ENCODE measurements at regions not wholly inside any gene's neighbourhood (a gene's known extent, or its start where the extent isn't known, plus 50 kb on each side); places are given as distances from the start of the nearest gene placed in this dataset.

DNA sequence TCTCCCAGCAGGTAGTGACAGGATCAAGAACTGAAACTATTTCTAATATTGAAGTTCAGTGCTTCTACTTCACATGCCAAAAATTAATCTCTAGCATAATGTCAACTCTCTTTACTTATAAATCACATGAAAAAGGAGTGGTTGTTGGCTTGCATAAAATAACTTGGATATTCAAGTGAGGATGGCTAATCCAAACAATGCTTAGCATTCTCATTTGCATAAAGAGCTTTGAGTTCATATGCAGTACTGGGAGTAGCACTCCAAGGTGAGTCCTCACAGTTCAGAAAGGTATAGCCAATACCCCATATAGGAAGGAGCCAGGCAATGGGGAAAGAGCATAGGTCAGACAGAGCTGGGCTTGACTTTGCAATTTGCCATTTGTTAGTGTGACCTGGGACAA lies 149.3 kb downstream of the PCTP start:
- H3K27ac Mint-ChIP-seq (ENCODE audit: unreplicated experiment), result no peak overlapping the region
- no peak overlapping the region for H3K4me3 Mint-ChIP-seq (ENCODE audit: unreplicated experiment)
- peaks cover 2% of the 10 kb centered on the region for H3K27me3 Mint-ChIP-seq (ENCODE audit: unreplicated experiment)
- no peaks in the 10 kb centered on the region for H3K9me3 Mint-ChIP-seq (ENCODE audit: unreplicated experiment)
- TF ChIP-seq, protein P1, sequence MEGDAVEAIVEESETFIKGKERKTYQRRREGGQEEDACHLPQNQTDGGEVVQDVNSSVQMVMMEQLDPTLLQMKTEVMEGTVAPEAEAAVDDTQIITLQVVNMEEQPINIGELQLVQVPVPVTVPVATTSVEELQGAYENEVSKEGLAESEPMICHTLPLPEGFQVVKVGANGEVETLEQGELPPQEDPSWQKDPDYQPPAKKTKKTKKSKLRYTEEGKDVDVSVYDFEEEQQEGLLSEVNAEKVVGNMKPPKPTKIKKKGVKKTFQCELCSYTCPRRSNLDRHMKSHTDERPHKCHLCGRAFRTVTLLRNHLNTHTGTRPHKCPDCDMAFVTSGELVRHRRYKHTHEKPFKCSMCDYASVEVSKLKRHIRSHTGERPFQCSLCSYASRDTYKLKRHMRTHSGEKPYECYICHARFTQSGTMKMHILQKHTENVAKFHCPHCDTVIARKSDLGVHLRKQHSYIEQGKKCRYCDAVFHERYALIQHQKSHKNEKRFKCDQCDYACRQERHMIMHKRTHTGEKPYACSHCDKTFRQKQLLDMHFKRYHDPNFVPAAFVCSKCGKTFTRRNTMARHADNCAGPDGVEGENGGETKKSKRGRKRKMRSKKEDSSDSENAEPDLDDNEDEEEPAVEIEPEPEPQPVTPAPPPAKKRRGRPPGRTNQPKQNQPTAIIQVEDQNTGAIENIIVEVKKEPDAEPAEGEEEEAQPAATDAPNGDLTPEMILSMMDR (IDR thresholded peaks at IDR 0.05; ENCODE audit: partially characterized antibody, unreplicated experiment), result no peak
- H3K4me1 Mint-ChIP-seq (ENCODE audit: low read depth, unreplicated experiment), result no peaks in the 10 kb centered on the region
- DNase-seq, result no peak
- H3K36me3 Mint-ChIP-seq (ENCODE audit: unreplicated experiment), result no peaks in the 10 kb centered on the region

DNA sequence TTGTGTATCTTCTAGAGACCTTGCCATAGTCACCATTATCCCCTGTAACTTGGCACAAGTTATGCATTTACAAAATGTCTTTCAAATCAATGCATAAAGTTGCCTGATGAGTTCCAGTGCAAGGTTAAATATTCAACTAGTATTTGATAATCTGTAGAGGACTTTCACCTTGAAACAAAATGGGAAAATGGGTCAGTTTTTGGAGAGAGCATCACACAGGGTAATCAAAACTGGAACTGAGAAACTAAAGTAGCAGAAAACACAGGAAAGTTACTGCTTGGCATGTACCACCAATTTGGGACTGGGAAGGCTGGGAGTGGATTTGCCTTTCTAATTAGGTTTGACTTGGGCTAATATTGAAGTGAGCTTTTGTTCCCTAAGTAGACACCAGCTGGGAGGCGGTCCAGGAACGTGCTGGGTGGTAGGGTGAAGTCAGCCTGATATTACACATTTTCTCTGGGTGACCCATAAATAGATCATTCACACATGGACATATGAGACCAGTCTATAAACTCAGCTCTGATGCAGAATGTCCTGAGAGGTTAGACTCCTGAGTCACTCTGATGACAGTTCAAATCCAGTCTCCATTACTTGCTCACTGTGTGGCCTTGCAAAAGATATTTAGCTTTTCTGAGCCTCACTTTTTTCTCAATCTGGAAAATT lies 152.3 kb downstream of the PCTP start:
- H3K27ac Mint-ChIP-seq (ENCODE audit: unreplicated experiment), result no peak overlapping the region
- TF ChIP-seq, protein P1 (IDR thresholded peaks at IDR 0.05; ENCODE audit: partially characterized antibody, unreplicated experiment), result no peak
- H3K4me3 Mint-ChIP-seq (ENCODE audit: unreplicated experiment), result no peak overlapping the region
- peaks cover 2% of the 10 kb centered on the region for H3K27me3 Mint-ChIP-seq (ENCODE audit: unreplicated experiment)
- DNase-seq, result no peak
- H3K4me1 Mint-ChIP-seq (ENCODE audit: low read depth, unreplicated experiment), result no peaks in the 10 kb centered on the region
- no peaks in the 10 kb centered on the region for H3K9me3 Mint-ChIP-seq (ENCODE audit: unreplicated experiment)
- H3K36me3 Mint-ChIP-seq (ENCODE audit: unreplicated experiment), result no peaks in the 10 kb centered on the region

DNA sequence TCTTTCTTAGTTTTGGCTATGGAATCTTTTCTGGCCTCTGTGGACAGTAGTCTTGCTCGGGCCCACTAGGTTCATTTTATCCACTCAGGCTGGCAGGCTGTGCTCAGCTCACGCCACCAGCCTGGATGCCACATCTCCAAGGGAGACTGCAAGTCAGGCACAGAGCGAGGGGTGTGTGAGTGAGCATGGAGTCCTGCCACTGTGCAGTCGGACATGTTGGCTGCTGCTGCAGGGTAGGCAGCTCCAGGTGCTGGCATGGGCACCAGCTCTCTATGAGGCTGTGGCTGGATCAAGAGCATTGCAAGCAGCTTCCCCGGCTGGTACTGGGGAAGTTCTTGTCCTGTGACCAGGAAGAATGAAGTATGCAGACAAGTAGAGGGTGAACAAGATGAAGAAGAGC lies 158.9 kb downstream of the PCTP start:
- no peaks in the 10 kb centered on the region for H3K4me1 Mint-ChIP-seq (ENCODE audit: low read depth, unreplicated experiment)
- DNase-seq, result no peak
- no peak overlapping the region for H3K27ac Mint-ChIP-seq (ENCODE audit: unreplicated experiment)
- H3K36me3 Mint-ChIP-seq (ENCODE audit: unreplicated experiment), result no peaks in the 10 kb centered on the region
- no peaks in the 10 kb centered on the region for H3K9me3 Mint-ChIP-seq (ENCODE audit: unreplicated experiment)
- no peak overlapping the region for H3K4me3 Mint-ChIP-seq (ENCODE audit: unreplicated experiment)
- TF ChIP-seq, protein P1 (IDR thresholded peaks at IDR 0.05; ENCODE audit: partially characterized antibody, unreplicated experiment), result no peak
- no peaks in the 10 kb centered on the region for H3K27me3 Mint-ChIP-seq (ENCODE audit: unreplicated experiment)

DNA sequence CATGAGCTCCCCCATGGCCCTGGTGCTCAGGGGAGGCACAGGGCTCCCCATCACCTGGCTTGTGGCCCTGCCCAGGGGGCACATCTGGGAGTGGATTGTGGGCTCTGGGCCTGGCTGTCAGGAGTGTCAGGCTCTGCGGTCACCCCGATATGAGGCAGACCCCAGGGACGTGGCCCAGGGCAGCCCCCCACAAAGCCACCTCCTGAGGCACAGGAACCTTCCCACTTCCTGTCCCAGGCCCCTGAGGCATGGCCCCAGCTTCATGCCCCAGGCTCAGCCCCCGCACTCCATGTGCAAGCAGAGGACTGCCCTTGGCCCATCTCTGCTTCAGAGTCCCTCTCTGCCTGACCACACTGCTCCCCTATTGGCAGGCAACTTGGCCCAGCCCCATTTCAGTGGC lies 160.3 kb downstream of the PCTP start:
- TF ChIP-seq, protein P1 (IDR thresholded peaks at IDR 0.05; ENCODE audit: partially characterized antibody, unreplicated experiment), result no peak
- Mint-ChIP-seq H3K9me3 (ENCODE audit: unreplicated experiment) (no peaks in the 10 kb centered on the region), H3K27ac (ENCODE audit: unreplicated experiment) (no peak overlapping the region), H3K27me3 (ENCODE audit: unreplicated experiment) (no peaks in the 10 kb centered on the region), H3K4me3 (ENCODE audit: unreplicated experiment) (no peak overlapping the region), H3K4me1 (ENCODE audit: low read depth, unreplicated experiment) (no peaks in the 10 kb centered on the region), H3K36me3 (ENCODE audit: unreplicated experiment) (no peaks in the 10 kb centered on the region)
- no peak for DNase-seq

DNA sequence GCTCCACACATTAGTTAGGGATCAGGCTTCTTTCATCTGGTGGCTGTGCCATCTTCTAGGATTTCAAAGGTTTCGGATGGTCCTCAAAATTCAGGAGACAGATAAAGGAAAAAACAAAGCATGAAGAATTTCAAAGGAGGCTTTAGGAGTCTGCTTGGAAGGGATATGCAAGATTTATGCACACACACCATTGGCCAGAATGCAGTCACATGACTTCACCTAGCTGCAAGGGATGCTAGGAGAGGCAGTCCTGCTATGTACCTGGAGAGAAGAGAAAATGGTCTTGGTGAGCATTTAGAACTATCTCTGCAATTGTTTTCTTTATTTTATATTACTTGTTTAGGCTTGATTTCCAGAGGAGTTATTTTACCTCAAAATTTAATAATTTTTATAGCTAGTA lies 174.6 kb downstream of the PCTP start:
- DNase-seq, result no peak
- no peaks in the 10 kb centered on the region for H3K27me3 Mint-ChIP-seq (ENCODE audit: unreplicated experiment)
- H3K36me3 Mint-ChIP-seq (ENCODE audit: unreplicated experiment), result no peaks in the 10 kb centered on the region
- H3K27ac Mint-ChIP-seq (ENCODE audit: unreplicated experiment), result no peak overlapping the region
- no peaks in the 10 kb centered on the region for H3K9me3 Mint-ChIP-seq (ENCODE audit: unreplicated experiment)
- TF ChIP-seq, protein P1 (IDR thresholded peaks at IDR 0.05; ENCODE audit: partially characterized antibody, unreplicated experiment), result no peak
- H3K4me1 Mint-ChIP-seq (ENCODE audit: low read depth, unreplicated experiment), result no peaks in the 10 kb centered on the region
- H3K4me3 Mint-ChIP-seq (ENCODE audit: unreplicated experiment), result no peak overlapping the region
